GM12874 (cell line): ENCODE measurements at regions not wholly inside any gene's neighbourhood (a gene's known extent, or its start where the extent isn't known, plus 50 kb on each side); places are given as distances from the start of the nearest gene placed in this dataset.

Experiments used
- TF ChIP-seq, protein P1 (sequence below): IDR thresholded peaks from 2 replicates; pipeline ENCODE4 v1.5.1; 2011; ENCODE audit warnings: low read depth, mild to moderate bottlenecking, control low read depth, low read length, moderate library complexity; ENCODE audit not compliant: insufficient read depth

DNA sequence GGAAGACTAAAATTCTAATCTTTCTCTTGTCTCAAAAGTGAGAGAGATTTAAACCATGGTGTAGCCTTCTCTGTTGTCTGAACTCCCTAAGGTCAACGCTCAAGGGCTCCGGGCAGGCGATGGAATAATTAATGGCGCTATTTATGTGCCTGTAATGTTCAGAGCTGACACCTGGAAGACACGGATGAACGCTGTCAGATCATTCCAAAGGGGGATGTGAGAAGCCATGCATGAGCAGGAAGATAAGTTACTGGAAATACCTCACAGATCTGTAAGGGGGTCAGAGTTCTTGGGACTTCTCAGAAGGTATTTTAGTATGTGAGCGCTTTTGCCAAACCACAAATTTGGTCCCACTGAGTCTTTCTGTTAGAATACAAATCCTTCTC is 73.3 kb upstream of the MTPN start:
- TF ChIP-seq, protein P1, sequence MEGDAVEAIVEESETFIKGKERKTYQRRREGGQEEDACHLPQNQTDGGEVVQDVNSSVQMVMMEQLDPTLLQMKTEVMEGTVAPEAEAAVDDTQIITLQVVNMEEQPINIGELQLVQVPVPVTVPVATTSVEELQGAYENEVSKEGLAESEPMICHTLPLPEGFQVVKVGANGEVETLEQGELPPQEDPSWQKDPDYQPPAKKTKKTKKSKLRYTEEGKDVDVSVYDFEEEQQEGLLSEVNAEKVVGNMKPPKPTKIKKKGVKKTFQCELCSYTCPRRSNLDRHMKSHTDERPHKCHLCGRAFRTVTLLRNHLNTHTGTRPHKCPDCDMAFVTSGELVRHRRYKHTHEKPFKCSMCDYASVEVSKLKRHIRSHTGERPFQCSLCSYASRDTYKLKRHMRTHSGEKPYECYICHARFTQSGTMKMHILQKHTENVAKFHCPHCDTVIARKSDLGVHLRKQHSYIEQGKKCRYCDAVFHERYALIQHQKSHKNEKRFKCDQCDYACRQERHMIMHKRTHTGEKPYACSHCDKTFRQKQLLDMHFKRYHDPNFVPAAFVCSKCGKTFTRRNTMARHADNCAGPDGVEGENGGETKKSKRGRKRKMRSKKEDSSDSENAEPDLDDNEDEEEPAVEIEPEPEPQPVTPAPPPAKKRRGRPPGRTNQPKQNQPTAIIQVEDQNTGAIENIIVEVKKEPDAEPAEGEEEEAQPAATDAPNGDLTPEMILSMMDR = no peak

DNA sequence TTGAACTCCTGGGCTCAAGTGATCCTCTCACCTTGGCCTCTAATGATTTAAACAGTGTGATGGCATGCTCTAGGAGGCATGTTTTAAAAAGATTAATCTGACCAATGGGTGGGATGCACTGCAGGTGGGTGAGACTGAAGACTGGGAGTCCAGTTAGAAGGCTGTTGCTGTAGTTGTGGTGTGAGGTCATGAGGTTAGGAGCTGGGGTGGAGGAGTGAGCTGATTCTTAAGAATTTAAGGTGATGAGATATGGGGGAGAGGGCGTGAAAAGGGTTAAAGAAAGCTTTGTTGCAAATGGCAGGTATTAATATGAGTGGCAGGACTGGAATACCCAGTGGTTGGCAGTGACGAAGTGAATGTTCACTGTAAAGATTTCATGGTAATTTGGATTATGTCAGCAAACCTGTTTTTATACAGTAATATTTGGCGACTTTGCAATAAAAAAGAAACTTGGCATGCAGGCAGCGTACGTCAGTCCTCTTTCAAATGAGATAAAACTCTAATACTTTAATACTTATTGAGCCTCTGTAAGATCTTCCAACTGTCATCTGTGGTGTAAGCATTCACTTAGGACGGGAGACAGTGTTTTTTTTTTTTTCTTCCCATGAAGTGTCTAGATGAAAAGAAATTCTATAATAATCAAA is 72.8 kb upstream of the MTPN start:
- TF ChIP-seq, protein P1 = no peak

DNA sequence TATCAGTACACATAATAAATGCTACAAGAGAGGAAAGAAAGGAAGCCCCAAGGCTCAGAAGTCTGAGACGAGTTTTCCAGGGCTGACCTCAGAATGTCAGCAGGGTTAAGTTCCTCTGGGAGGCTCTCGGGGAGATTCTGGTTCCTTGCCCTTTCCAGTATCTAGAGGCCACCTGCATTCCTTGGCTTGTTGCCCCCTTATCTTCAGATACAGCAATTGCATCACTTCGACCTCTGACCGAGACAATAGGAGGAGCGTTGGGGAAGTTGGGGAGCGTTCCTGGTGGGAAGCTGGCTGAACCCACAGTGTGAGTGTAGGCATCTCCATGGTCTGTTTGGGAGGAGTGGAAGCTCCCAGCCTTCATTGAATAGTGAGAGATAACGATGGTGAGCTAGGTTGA is 72.0 kb upstream of the MTPN start:
- TF ChIP-seq, protein P1 = no peak

DNA sequence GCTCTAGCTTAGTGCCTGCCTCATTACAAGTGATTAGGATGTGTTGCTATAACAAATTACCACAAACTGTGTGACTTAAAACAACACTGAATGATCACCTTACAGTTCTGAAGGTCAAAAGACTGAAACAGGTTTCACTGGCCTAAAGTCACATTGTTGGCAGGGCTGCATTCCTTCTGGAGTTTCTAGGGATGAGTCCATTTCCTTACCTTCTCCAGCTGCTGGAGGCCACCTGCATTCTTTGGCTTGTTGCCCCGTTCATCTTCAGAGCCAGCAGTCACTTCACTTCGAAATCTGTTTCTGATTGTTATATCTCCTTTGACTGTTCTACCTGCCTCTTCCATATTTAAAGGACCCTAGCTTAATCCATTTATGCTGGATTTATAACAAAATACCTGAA is 69.4 kb upstream of the MTPN start:
- TF ChIP-seq, protein P1 = no peak

DNA sequence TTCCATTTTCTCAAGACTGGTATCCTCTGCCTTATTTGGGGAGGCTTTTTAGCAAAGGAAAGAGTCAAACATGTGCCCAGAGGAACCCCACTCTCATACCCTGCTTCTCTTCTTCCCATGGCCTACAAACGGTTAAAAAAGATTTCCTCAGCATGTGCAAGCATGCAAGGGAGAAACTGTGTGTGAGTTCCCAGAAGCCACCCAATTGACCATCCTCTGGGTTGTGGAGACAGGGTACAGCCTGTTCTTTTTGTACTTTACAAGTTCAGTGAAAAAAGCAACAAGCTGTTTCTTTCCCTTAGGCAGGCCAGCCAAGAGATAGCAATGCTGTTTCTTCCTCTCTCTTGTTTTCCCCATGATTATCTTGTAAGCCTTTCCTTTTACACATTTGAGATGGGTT is 68.8 kb upstream of the MTPN start:
- TF ChIP-seq, protein P1 = no peak

DNA sequence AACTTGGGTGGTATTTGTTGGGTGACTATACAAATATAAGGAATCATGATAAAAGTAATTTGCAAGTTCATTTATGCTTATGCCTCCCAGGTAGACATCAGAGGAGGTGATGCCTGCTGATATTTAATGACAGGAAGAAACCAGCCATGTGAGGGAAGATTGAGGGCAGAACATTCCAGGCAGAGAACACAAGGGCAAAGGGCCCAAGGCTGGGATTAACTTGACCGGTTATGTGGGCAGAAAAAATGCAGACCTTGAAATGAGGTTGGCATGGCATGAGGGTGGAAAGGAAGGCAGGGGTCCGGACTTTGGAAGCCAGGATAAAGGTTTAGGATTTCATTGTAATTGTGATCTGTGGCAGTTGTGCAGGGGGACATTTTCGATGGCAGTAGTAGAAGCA is 68.0 kb upstream of the MTPN start:
- TF ChIP-seq, protein P1 = no peak

DNA sequence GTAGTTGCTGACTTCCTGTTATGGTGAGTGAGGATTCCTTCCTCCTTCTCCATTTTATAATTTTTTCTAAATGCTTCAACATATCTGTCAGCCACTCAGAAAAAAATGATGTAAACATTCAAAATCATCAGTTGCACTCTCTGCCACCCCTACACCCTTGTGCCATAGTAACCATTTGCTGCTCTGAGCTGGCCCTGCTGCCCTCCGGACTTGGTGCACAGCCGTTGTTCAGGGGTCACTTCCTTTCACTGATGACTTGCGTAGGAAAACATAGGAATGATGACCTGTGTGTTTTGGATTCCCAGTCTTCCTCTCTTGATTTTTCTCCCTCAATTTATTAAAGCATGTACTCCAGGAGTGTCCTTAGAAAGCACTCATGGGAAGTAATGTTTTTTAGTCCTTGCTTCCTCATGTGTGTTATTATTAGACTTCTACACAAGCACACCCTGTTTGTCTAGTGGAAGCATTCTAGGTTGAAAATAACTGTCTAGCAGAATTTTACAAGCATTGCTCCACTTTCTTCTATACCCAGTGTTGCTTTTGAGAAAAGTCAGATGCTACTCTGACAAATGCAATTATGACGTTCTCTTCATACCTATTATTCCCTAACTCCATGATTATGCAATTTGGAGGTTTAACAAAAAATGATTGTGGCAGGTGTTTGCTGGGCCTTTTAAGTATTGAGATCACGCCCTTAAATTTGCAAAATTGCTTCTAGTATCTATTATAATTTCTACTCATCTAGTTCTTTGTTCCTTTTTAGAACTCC is 62.6 kb upstream of the MTPN start:
- TF ChIP-seq, protein P1 = no peak
